ENCODE measurements at regions not wholly inside any gene's neighbourhood (a gene's known extent, or its start where the extent isn't known, plus 50 kb on each side); places are given as distances from the start of the nearest gene placed in this dataset.

DNA sequence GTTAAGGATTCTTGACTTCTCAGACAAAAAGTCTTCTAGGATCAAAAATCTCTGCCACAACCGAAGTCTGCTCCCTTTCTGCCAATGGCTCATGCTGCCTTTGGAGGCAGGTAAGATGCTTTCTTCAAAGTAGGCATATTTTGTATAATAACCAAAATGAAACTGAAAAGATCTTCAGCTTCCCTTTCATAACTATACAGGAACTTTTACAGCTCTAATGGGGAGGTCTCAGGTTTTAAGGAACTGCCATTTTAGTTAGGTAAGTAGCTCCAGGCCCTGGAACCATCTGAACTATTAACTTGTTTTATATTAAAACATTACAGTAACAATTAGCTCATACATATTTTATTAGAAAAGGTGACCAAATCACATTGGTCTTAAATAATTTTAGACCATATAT is 110.9 kb upstream of the FREM1 start:
- no peak for TF ChIP-seq POLR2A (IDR thresholded peaks at IDR 0.05)
- TF ChIP-seq, protein P1, sequence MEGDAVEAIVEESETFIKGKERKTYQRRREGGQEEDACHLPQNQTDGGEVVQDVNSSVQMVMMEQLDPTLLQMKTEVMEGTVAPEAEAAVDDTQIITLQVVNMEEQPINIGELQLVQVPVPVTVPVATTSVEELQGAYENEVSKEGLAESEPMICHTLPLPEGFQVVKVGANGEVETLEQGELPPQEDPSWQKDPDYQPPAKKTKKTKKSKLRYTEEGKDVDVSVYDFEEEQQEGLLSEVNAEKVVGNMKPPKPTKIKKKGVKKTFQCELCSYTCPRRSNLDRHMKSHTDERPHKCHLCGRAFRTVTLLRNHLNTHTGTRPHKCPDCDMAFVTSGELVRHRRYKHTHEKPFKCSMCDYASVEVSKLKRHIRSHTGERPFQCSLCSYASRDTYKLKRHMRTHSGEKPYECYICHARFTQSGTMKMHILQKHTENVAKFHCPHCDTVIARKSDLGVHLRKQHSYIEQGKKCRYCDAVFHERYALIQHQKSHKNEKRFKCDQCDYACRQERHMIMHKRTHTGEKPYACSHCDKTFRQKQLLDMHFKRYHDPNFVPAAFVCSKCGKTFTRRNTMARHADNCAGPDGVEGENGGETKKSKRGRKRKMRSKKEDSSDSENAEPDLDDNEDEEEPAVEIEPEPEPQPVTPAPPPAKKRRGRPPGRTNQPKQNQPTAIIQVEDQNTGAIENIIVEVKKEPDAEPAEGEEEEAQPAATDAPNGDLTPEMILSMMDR (IDR thresholded peaks at IDR 0.05 in 4 of 5, conservative IDR thresholded peaks at IDR 0.05 in 1 of 5) = no peak
